Stomach smooth muscle (tissue), 2 donors: ENCODE measurements at regions not wholly inside any gene's neighbourhood (a gene's known extent, or its start where the extent isn't known, plus 50 kb on each side); places are given as distances from the start of the nearest gene placed in this dataset.
"Not testable (repeated sequence)": the region's sequence is repeated elsewhere in the genome, so short reads cannot be mapped to it uniquely, and the experiment has no call there.

ENCODE experiments used
- H3K27ac ChIP-seq: one replicate; pipeline ENCODE4 v1.7.0; 2013; ENCODE audit warnings: mild to moderate bottlenecking, low read length, inconsistent platforms
- H3K27me3 ChIP-seq, 2 donors: one replicate each; pipeline ENCODE4 v1.7.0; 2013; ENCODE audit warnings: low read length in 2 of 2; ENCODE audit not compliant: insufficient read depth in 2 of 2, control insufficient read depth in 1 of 2
- H3K36me3 ChIP-seq, 2 donors: one replicate each; pipeline ENCODE4 v1.7.0; 2013; ENCODE audit warnings: low read length in 2 of 2; ENCODE audit not compliant: control insufficient read depth in 2 of 2, insufficient read depth in 2 of 2
- H3K4me1 ChIP-seq: one replicate; pipeline ENCODE4 v1.7.0; 2013; ENCODE audit warnings: low read length; ENCODE audit not compliant: control insufficient read depth, insufficient read depth
- H3K4me3 ChIP-seq, 2 donors: one replicate each; pipeline ENCODE4 v1.7.0; 2013; ENCODE audit warnings: low read length in 2 of 2
- H3K9ac ChIP-seq, 2 donors: one replicate each; pipeline ENCODE4 v1.7.0; 2013; ENCODE audit warnings: low read length in 2 of 2, mild to moderate bottlenecking in 1 of 2
- H3K9me3 ChIP-seq, 2 donors: one replicate each; pipeline ENCODE4 v1.7.0; 2013; ENCODE audit warnings: low read length in 2 of 2; ENCODE audit not compliant: control insufficient read depth in 2 of 2
- donor health status: healthy.
- donor health status: Pancreatic carcinoma.

- no peak overlapping the region for H3K27ac ChIP-seq
- no peak overlapping the region for H3K4me3 ChIP-seq
Observed at GRCh38 chrX:46325312-46325877, 219.8 kb downstream of the ZNF674 start.

GRCh38 chrX:46324166-46324565 lies 221.1 kb downstream of the ZNF674 start:
- Histone ChIP-seq H3K27me3 (peaks cover 0 to 2% of the 10 kb centered on the region in 2 donors), H3K9ac (no peak overlapping the region), H3K36me3 (no peaks in the 10 kb centered on the region), H3K9me3 (no peaks in the 10 kb centered on the region), H3K4me1 (peaks cover 3% of the 10 kb centered on the region), H3K27ac (no peak overlapping the region), H3K4me3 (no peak overlapping the region)

More at GRCh38 chrX:46325312-46325877, 219.8 kb downstream of the ZNF674 start:
- Histone ChIP-seq H3K9me3 (no peaks in the 10 kb centered on the region), H3K36me3 (no peaks in the 10 kb centered on the region), H3K4me1 (peaks cover 3% of the 10 kb centered on the region), H3K9ac (no peak overlapping the region), H3K27me3 (peaks cover 0 to 2% of the 10 kb centered on the region in 2 donors)

- H3K4me3 ChIP-seq, H3K36me3 ChIP-seq, H3K9me3 ChIP-seq, H3K27me3 ChIP-seq, H3K9ac ChIP-seq, H3K4me1 ChIP-seq, H3K27ac ChIP-seq: not testable (repeated sequence)
Observed at GRCh38 chrX:46322929-46323328, 222.3 kb downstream of the ZNF674 start.

- Histone ChIP-seq H3K27me3 (peaks cover 0 to 2% of the 10 kb centered on the region in 2 donors), H3K9me3 (no peaks in the 10 kb centered on the region), H3K36me3 (no peaks in the 10 kb centered on the region), H3K4me1 (peaks cover 3% of the 10 kb centered on the region), H3K4me3 (no peak overlapping the region), H3K27ac (no peak overlapping the region), H3K9ac (no peak overlapping the region)
Observed at GRCh38 chrX:46321676-46322075, 223.5 kb downstream of the ZNF674 start.

GRCh38 chrX:46319750-46320149 lies 225.5 kb downstream of the ZNF674 start:
- no peak overlapping the region for H3K9ac ChIP-seq
- no peak overlapping the region for H3K4me3 ChIP-seq
- no peaks in the 10 kb centered on the region for H3K36me3 ChIP-seq
- H3K27me3 ChIP-seq, result peaks cover 0 to 2% of the 10 kb centered on the region in 2 donors
- no peak overlapping the region for H3K27ac ChIP-seq
- H3K4me1 ChIP-seq, result no peaks in the 10 kb centered on the region
- H3K9me3 ChIP-seq, result no peaks in the 10 kb centered on the region

GRCh38 chrX:46318551-46318950 lies 226.7 kb downstream of the ZNF674 start:
- Histone ChIP-seq H3K27ac (no peak overlapping the region), H3K9me3 (no peaks in the 10 kb centered on the region), H3K4me3 (no peak overlapping the region), H3K9ac (no peak overlapping the region), H3K4me1 (no peaks in the 10 kb centered on the region), H3K27me3 (peaks cover 0 to 2% of the 10 kb centered on the region in 2 donors), H3K36me3 (no peaks in the 10 kb centered on the region)

- Histone ChIP-seq H3K27ac (no peak overlapping the region), H3K9ac (no peak overlapping the region), H3K36me3 (no peaks in the 10 kb centered on the region), H3K9me3 (no peaks in the 10 kb centered on the region), H3K27me3 (peaks cover 0 to 2% of the 10 kb centered on the region in 2 donors), H3K4me1 (no peaks in the 10 kb centered on the region), H3K4me3 (no peak overlapping the region)
Observed at GRCh38 chrX:46317163-46317562, 228.1 kb downstream of the ZNF674 start.

GRCh38 chrX:46311581-46312120 lies 233.6 kb downstream of the ZNF674 start:
- peaks cover 0 to 7% of the 10 kb centered on the region in 2 donors for H3K27me3 ChIP-seq
- H3K9ac ChIP-seq, result no peak overlapping the region
- no peak overlapping the region for H3K27ac ChIP-seq
- no peaks in the 10 kb centered on the region for H3K9me3 ChIP-seq
- no peaks in the 10 kb centered on the region for H3K4me1 ChIP-seq
- H3K4me3 ChIP-seq, result no peak overlapping the region
- H3K36me3 ChIP-seq, result no peaks in the 10 kb centered on the region

- Histone ChIP-seq H3K36me3 (no peaks in the 10 kb centered on the region), H3K4me3 (no peak overlapping the region), H3K9me3 (no peaks in the 10 kb centered on the region), H3K27ac (no peak overlapping the region), H3K9ac (no peak overlapping the region), H3K4me1 (no peaks in the 10 kb centered on the region), H3K27me3 (peaks cover 0 to 7% of the 10 kb centered on the region in 2 donors)
Observed at GRCh38 chrX:46310815-46311497, 234.3 kb downstream of the ZNF674 start.

- Histone ChIP-seq H3K9me3 (peaks cover 0 to 4% of the 10 kb centered on the region in 2 donors), H3K4me1 (no peaks in the 10 kb centered on the region), H3K4me3 (no peak overlapping the region), H3K27ac (no peak overlapping the region), H3K9ac (no peak overlapping the region), H3K36me3 (no peaks in the 10 kb centered on the region), H3K27me3 (peaks cover 0 to 7% of the 10 kb centered on the region in 2 donors)
Observed at GRCh38 chrX:46308110-46308509, 237.1 kb downstream of the ZNF674 start.

GRCh38 chrX:46306103-46306502 lies 239.1 kb downstream of the ZNF674 start:
- Histone ChIP-seq H3K36me3 (no peaks in the 10 kb centered on the region), H3K9ac (no peak overlapping the region), H3K27ac (no peak overlapping the region), H3K4me3 (no peak overlapping the region), H3K27me3 (peaks cover 0 to 7% of the 10 kb centered on the region in 2 donors), H3K9me3 (peaks cover 0 to 4% of the 10 kb centered on the region in 2 donors), H3K4me1 (no peaks in the 10 kb centered on the region)
